ENCODE measurements at regions not wholly inside any gene's neighbourhood (a gene's known extent, or its start where the extent isn't known, plus 50 kb on each side); places are given as distances from the start of the nearest gene placed in this dataset.
"Not testable (repeated sequence)": the region's sequence is repeated elsewhere in the genome, so short reads cannot be mapped to it uniquely, and the experiment has no call there.

DNA sequence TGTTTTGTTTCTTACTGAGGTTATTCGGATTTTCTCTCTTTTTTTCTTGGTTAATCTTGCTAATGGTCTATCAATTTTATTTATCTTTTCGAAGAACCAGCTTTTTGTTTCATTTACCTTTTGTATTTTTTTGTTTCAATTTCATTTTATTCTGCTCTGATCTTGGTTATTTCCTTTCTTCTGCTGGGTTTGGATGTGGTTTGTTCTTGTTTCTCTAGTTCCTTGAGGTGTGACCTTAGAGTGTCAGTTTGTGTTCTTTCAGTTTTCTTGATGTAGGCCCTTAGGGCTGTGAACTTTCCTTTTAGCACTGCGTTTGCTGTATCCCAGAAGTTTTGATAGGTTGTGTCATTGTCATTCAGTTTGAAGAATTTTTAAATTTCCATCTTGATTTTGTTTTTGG, 239.2 kb downstream of the AEBP2 start:
- TF ChIP-seq, protein P1, sequence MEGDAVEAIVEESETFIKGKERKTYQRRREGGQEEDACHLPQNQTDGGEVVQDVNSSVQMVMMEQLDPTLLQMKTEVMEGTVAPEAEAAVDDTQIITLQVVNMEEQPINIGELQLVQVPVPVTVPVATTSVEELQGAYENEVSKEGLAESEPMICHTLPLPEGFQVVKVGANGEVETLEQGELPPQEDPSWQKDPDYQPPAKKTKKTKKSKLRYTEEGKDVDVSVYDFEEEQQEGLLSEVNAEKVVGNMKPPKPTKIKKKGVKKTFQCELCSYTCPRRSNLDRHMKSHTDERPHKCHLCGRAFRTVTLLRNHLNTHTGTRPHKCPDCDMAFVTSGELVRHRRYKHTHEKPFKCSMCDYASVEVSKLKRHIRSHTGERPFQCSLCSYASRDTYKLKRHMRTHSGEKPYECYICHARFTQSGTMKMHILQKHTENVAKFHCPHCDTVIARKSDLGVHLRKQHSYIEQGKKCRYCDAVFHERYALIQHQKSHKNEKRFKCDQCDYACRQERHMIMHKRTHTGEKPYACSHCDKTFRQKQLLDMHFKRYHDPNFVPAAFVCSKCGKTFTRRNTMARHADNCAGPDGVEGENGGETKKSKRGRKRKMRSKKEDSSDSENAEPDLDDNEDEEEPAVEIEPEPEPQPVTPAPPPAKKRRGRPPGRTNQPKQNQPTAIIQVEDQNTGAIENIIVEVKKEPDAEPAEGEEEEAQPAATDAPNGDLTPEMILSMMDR (IDR thresholded peaks at IDR 0.05; ENCODE audit: low read depth, low read length, poor library complexity, severe bottlenecking), result not testable (repeated sequence)
- TF ChIP-seq EZH2phosphoT487 (IDR thresholded peaks at IDR 0.05; ENCODE audit: borderline replicate concordance, low read length), result not testable (repeated sequence)
